ENCODE measurements at regions not wholly inside any gene's neighbourhood (a gene's known extent, or its start where the extent isn't known, plus 50 kb on each side); places are given as distances from the start of the nearest gene placed in this dataset.

- Histone ChIP-seq H3K4me3 (no peak overlapping the region), H3K9ac (ENCODE audit: insufficient read length) (no peak overlapping the region), H3K36me3 (ENCODE audit: insufficient read depth, low read length) (no peaks in the 10 kb centered on the region), H3K27ac (no peak overlapping the region), H3K9me3 (ENCODE audit: low read depth, low read length) (no peaks in the 10 kb centered on the region)
- no peak for DNase-seq (ENCODE audit: low read depth, low spot score)
- TF ChIP-seq EZH2 (IDR thresholded peaks at IDR 0.05) (no peak), FOXP2 (optimal IDR thresholded peaks at IDR 0.05; ENCODE audit: control extremely low read depth, extremely low read length, insufficient read depth) (no peak), POLR2AphosphoS5 (IDR thresholded peaks at IDR 0.05; ENCODE audit: borderline replicate concordance, low read depth, low read length) (no peak)
Observed at GRCh38 chr13:74037762-74038161, 96.4 kb downstream of the KLF12 start.

GRCh38 chr13:74036373-74036772 is 97.8 kb downstream of the KLF12 start:
- no peak overlapping the region for H3K4me3 ChIP-seq
- H3K9me3 ChIP-seq (ENCODE audit: low read depth, low read length): no peaks in the 10 kb centered on the region
- H3K36me3 ChIP-seq (ENCODE audit: insufficient read depth, low read length): no peaks in the 10 kb centered on the region
- no peak for TF ChIP-seq EZH2 (IDR thresholded peaks at IDR 0.05)
- TF ChIP-seq FOXP2 (optimal IDR thresholded peaks at IDR 0.05; ENCODE audit: control extremely low read depth, extremely low read length, insufficient read depth): no peak
- no peak for TF ChIP-seq POLR2AphosphoS5 (IDR thresholded peaks at IDR 0.05; ENCODE audit: borderline replicate concordance, low read depth, low read length)
- H3K27ac ChIP-seq: no peak overlapping the region
- no peak overlapping the region for H3K9ac ChIP-seq (ENCODE audit: insufficient read length)
- DNase-seq (ENCODE audit: low read depth, low spot score): no peak

GRCh38 chr13:74035896-74036295 is 98.3 kb downstream of the KLF12 start:
- H3K4me3 ChIP-seq: no peak overlapping the region
- no peaks in the 10 kb centered on the region for H3K9me3 ChIP-seq (ENCODE audit: low read depth, low read length)
- no peak for TF ChIP-seq EZH2 (IDR thresholded peaks at IDR 0.05)
- no peak for DNase-seq (ENCODE audit: low read depth, low spot score)
- H3K9ac ChIP-seq (ENCODE audit: insufficient read length): no peak overlapping the region
- no peaks in the 10 kb centered on the region for H3K36me3 ChIP-seq (ENCODE audit: insufficient read depth, low read length)
- no peak overlapping the region for H3K27ac ChIP-seq

GRCh38 chr13:74032325-74032724 is 101.9 kb downstream of the KLF12 start:
- no peak overlapping the region for H3K9ac ChIP-seq (ENCODE audit: insufficient read length)
- no peaks in the 10 kb centered on the region for H3K36me3 ChIP-seq (ENCODE audit: insufficient read depth, low read length)
- TF ChIP-seq POLR2AphosphoS5 (IDR thresholded peaks at IDR 0.05; ENCODE audit: borderline replicate concordance, low read depth, low read length) (no peak), EZH2 (IDR thresholded peaks at IDR 0.05) (no peak), FOXP2 (optimal IDR thresholded peaks at IDR 0.05; ENCODE audit: control extremely low read depth, extremely low read length, insufficient read depth) (no peak)

GRCh38 chr13:74027161-74027779 is 106.9 kb downstream of the KLF12 start:
- TF ChIP-seq POLR2AphosphoS5 (IDR thresholded peaks at IDR 0.05; ENCODE audit: borderline replicate concordance, low read depth, low read length): no peak
- no peak for TF ChIP-seq EZH2 (IDR thresholded peaks at IDR 0.05)
- TF ChIP-seq FOXP2 (optimal IDR thresholded peaks at IDR 0.05; ENCODE audit: control extremely low read depth, extremely low read length, insufficient read depth): no peak
- Histone ChIP-seq H3K9me3 (ENCODE audit: low read depth, low read length) (no peaks in the 10 kb centered on the region), H3K9ac (ENCODE audit: insufficient read length) (no peak overlapping the region), H3K36me3 (ENCODE audit: insufficient read depth, low read length) (no peaks in the 10 kb centered on the region), H3K27ac (no peak overlapping the region), H3K4me3 (no peak overlapping the region)
- DNase-seq (ENCODE audit: low read depth, low spot score): no peak

More at GRCh38 chr13:74032325-74032724, 101.9 kb downstream of the KLF12 start:
- no peak for DNase-seq (ENCODE audit: low read depth, low spot score)
- H3K4me3 ChIP-seq: no peak overlapping the region
- H3K9me3 ChIP-seq (ENCODE audit: low read depth, low read length): no peaks in the 10 kb centered on the region
- no peak overlapping the region for H3K27ac ChIP-seq

- Histone ChIP-seq H3K9ac (ENCODE audit: insufficient read length) (no peak overlapping the region), H3K36me3 (ENCODE audit: insufficient read depth, low read length) (no peaks in the 10 kb centered on the region), H3K4me3 (no peak overlapping the region), H3K27ac (no peak overlapping the region), H3K9me3 (ENCODE audit: low read depth, low read length) (no peaks in the 10 kb centered on the region)
- DNase-seq (ENCODE audit: low read depth, low spot score): no peak
- TF ChIP-seq FOXP2 (optimal IDR thresholded peaks at IDR 0.05; ENCODE audit: control extremely low read depth, extremely low read length, insufficient read depth) (no peak), POLR2AphosphoS5 (IDR thresholded peaks at IDR 0.05; ENCODE audit: borderline replicate concordance, low read depth, low read length) (no peak), EZH2 (IDR thresholded peaks at IDR 0.05) (no peak)
Observed at GRCh38 chr13:74026753-74027152, 107.5 kb downstream of the KLF12 start.

- Histone ChIP-seq H3K9ac (ENCODE audit: insufficient read length) (no peak overlapping the region), H3K36me3 (ENCODE audit: insufficient read depth, low read length) (no peaks in the 10 kb centered on the region), H3K9me3 (ENCODE audit: low read depth, low read length) (no peaks in the 10 kb centered on the region), H3K4me3 (no peak overlapping the region), H3K27ac (no peak overlapping the region)
- DNase-seq (ENCODE audit: low read depth, low spot score): no peak
- TF ChIP-seq FOXP2 (optimal IDR thresholded peaks at IDR 0.05; ENCODE audit: control extremely low read depth, extremely low read length, insufficient read depth) (no peak), EZH2 (IDR thresholded peaks at IDR 0.05) (no peak), POLR2AphosphoS5 (IDR thresholded peaks at IDR 0.05; ENCODE audit: borderline replicate concordance, low read depth, low read length) (no peak)
Observed at GRCh38 chr13:74025369-74025768, 108.8 kb downstream of the KLF12 start.

- Histone ChIP-seq H3K4me3 (no peak overlapping the region), H3K27ac (no peak overlapping the region), H3K9me3 (ENCODE audit: low read depth, low read length) (no peaks in the 10 kb centered on the region), H3K9ac (ENCODE audit: insufficient read length) (no peak overlapping the region), H3K36me3 (ENCODE audit: insufficient read depth, low read length) (no peaks in the 10 kb centered on the region)
- TF ChIP-seq FOXP2 (optimal IDR thresholded peaks at IDR 0.05; ENCODE audit: control extremely low read depth, extremely low read length, insufficient read depth) (no peak), POLR2AphosphoS5 (IDR thresholded peaks at IDR 0.05; ENCODE audit: borderline replicate concordance, low read depth, low read length) (no peak), EZH2 (IDR thresholded peaks at IDR 0.05) (no peak)
- no peak for DNase-seq (ENCODE audit: low read depth, low spot score)
Observed at GRCh38 chr13:74024856-74025255, 109.3 kb downstream of the KLF12 start.

GRCh38 chr13:74024314-74024713 is 109.9 kb downstream of the KLF12 start:
- H3K9ac ChIP-seq (ENCODE audit: insufficient read length): no peak overlapping the region
- DNase-seq (ENCODE audit: low read depth, low spot score): no peak
- H3K36me3 ChIP-seq (ENCODE audit: insufficient read depth, low read length): no peaks in the 10 kb centered on the region
- no peak overlapping the region for H3K4me3 ChIP-seq
- H3K9me3 ChIP-seq (ENCODE audit: low read depth, low read length): no peaks in the 10 kb centered on the region
- TF ChIP-seq FOXP2 (optimal IDR thresholded peaks at IDR 0.05; ENCODE audit: control extremely low read depth, extremely low read length, insufficient read depth): no peak
- TF ChIP-seq POLR2AphosphoS5 (IDR thresholded peaks at IDR 0.05; ENCODE audit: borderline replicate concordance, low read depth, low read length): no peak
- no peak for TF ChIP-seq EZH2 (IDR thresholded peaks at IDR 0.05)
- no peak overlapping the region for H3K27ac ChIP-seq

All from SK-N-MC (cell line).